DND-41 (cell line): ENCODE measurements at regions not wholly inside any gene's neighbourhood (a gene's known extent, or its start where the extent isn't known, plus 50 kb on each side); places are given as distances from the start of the nearest gene placed in this dataset.

ENCODE experiments used
- CTCF ChIP-seq: IDR thresholded peaks from 2 replicates; pipeline ENCODE4 v1.5.1; 2012; ENCODE audit warnings: borderline replicate concordance, low read length, moderate library complexity, mild to moderate bottlenecking; ENCODE audit not compliant: poor library complexity, severe bottlenecking; ENCODE audit errors: extremely low read depth
- EZH2 ChIP-seq: IDR thresholded peaks from 3 replicates; pipeline ENCODE4 v1.6.1; 2012; ENCODE audit warnings: borderline replicate concordance, low read depth, mild to moderate bottlenecking, moderate library complexity, low read length, inconsistent platforms; ENCODE audit not compliant: severe bottlenecking

DNA sequence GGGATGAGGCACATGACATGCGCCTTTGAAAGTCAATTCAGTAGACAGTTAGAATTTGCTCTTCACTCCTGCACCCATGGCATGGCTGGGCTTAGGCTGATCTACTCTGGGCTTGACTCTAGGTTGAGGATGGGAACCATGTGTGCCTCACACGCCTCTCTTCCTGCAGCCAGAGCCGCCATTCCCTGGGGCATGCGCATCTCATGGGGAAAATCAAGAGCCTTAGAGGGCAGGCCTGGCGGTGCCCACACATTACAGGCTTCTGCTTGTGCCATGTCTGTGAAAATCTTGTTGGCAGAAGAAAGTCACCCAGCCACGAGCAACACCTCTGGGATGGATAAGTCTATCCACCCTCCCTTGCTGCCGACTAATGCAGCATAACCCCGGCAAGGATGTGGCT lies 808.5 kb downstream of the CDH9 start:
- TF ChIP-seq CTCF (no peak), EZH2 (no peak)
